ENCODE measurements at regions not wholly inside any gene's neighbourhood (a gene's known extent, or its start where the extent isn't known, plus 50 kb on each side); places are given as distances from the start of the nearest gene placed in this dataset.

DNA sequence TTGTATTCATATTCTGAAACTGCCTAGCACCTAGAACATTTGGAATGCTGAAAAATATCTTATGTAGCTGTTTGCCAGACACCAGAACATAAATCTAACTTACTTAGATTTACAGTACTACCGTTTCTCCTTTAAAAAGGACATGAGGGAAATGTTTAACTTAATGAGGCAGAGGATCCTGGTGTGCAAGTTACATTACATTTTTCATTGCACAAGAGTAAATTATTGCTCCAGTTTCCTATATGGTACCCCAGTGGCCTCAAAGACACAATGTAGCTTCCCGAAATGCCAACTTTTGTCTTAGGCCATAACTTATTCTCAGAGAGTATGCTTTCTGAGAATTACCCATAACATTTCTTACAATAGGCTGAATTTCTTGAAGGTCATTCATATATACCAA is 105.5 kb upstream of the DTNA start:
- Histone ChIP-seq H3K36me3 (no peaks in the 10 kb centered on the region), H3K4me1 (no peaks in the 10 kb centered on the region), H3K27me3 (no peaks in the 10 kb centered on the region), H3K4me3 (no peak overlapping the region), H3K9me3 (no peaks in the 10 kb centered on the region), H3K27ac (no peak overlapping the region)
- intact Hi-C loops (cut with DNase I; ENCODE audit: low total_unique reads) = no loop called here
- TF ChIP-seq, protein P1, sequence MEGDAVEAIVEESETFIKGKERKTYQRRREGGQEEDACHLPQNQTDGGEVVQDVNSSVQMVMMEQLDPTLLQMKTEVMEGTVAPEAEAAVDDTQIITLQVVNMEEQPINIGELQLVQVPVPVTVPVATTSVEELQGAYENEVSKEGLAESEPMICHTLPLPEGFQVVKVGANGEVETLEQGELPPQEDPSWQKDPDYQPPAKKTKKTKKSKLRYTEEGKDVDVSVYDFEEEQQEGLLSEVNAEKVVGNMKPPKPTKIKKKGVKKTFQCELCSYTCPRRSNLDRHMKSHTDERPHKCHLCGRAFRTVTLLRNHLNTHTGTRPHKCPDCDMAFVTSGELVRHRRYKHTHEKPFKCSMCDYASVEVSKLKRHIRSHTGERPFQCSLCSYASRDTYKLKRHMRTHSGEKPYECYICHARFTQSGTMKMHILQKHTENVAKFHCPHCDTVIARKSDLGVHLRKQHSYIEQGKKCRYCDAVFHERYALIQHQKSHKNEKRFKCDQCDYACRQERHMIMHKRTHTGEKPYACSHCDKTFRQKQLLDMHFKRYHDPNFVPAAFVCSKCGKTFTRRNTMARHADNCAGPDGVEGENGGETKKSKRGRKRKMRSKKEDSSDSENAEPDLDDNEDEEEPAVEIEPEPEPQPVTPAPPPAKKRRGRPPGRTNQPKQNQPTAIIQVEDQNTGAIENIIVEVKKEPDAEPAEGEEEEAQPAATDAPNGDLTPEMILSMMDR (IDR thresholded peaks at IDR 0.05) = no peak
- no peak for TF ChIP-seq POLR2A (IDR thresholded peaks at IDR 0.05)
- no peak for DNase-seq

GRCh38 chr18:34606851-34607250 is 103.2 kb upstream of the DTNA start:
- intact Hi-C loops (cut with DNase I; ENCODE audit: low total_unique reads) = no loop called here
- Histone ChIP-seq H3K4me3 (no peak overlapping the region), H3K9me3 (no peaks in the 10 kb centered on the region), H3K27me3 (no peaks in the 10 kb centered on the region), H3K36me3 (no peaks in the 10 kb centered on the region), H3K27ac (no peak overlapping the region), H3K4me1 (no peaks in the 10 kb centered on the region)
- no peak for DNase-seq
- TF ChIP-seq, protein P1 (IDR thresholded peaks at IDR 0.05) = no peak
- no peak for TF ChIP-seq POLR2A (IDR thresholded peaks at IDR 0.05)

GRCh38 chr18:34608064-34608463 is 102.0 kb upstream of the DTNA start:
- Histone ChIP-seq H3K4me1 (no peaks in the 10 kb centered on the region), H3K36me3 (no peaks in the 10 kb centered on the region), H3K27me3 (no peaks in the 10 kb centered on the region), H3K4me3 (no peak overlapping the region), H3K27ac (no peak overlapping the region), H3K9me3 (no peaks in the 10 kb centered on the region)
- TF ChIP-seq, protein P1 (IDR thresholded peaks at IDR 0.05) = no peak
- TF ChIP-seq POLR2A (IDR thresholded peaks at IDR 0.05) = no peak
- no peak for DNase-seq
- intact Hi-C loops (cut with DNase I; ENCODE audit: low total_unique reads) = no loop called here

DNA sequence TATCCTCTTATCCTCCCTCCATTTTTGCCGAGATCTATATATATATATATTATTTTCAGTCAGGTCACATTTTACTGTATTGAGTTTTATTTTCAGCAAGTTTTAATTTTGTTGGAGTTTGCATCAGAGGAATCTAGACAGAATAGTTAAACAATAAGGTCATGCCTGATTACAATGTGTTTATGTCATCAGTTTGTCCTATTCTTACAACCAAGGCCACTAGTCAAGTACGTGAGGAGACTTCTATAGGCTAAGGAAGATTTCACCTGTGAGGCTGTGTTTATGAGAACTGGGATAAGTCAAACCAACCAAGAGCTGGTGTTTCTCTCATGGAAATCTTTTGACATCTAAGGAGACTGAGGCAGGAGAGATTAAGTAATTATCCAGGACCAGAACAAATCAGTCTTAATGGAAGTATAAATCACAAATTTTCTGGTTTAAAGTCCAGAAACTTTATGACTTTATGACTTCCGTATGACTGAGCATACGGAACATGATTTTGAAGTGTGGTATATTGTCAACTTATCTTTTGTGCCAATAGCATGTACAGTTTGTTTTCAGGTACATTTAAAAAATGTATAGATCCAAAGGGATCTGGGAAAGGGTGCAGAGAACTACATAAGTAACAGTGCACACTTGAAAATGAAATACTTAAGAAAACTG is 100.0 kb upstream of the DTNA start:
- Histone ChIP-seq H3K36me3 (no peaks in the 10 kb centered on the region), H3K4me1 (no peaks in the 10 kb centered on the region), H3K4me3 (no peak overlapping the region), H3K27me3 (no peaks in the 10 kb centered on the region), H3K27ac (no peak overlapping the region), H3K9me3 (no peaks in the 10 kb centered on the region)
- intact Hi-C loops (cut with DNase I; ENCODE audit: low total_unique reads) = no loop called here
- no peak for DNase-seq
- no peak for TF ChIP-seq POLR2A (IDR thresholded peaks at IDR 0.05)
- TF ChIP-seq, protein P1 (IDR thresholded peaks at IDR 0.05) = no peak

- TF ChIP-seq, protein P1 (IDR thresholded peaks at IDR 0.05) = no peak
- no peak for TF ChIP-seq POLR2A (IDR thresholded peaks at IDR 0.05)
- H3K27me3 ChIP-seq = no peaks in the 10 kb centered on the region
- H3K27ac ChIP-seq = no peak overlapping the region
- H3K36me3 ChIP-seq = no peaks in the 10 kb centered on the region
- H3K9me3 ChIP-seq = no peaks in the 10 kb centered on the region
- intact Hi-C loops (cut with DNase I; ENCODE audit: low total_unique reads) = no loop called here
- DNase-seq = no peak
- H3K4me1 ChIP-seq = no peaks in the 10 kb centered on the region
- H3K4me3 ChIP-seq = no peak overlapping the region
Measured at GRCh38 chr18:34611904-34612303, 98.2 kb upstream of the DTNA start.

All from uterus (tissue), 3 donors.